Psoas muscle (tissue), 7 donors: ENCODE measurements at regions not wholly inside any gene's neighbourhood (a gene's known extent, or its start where the extent isn't known, plus 50 kb on each side); places are given as distances from the start of the nearest gene placed in this dataset.

Source experiments
- ATAC-seq, 4 donors: fragments of 200-7000 bp; cut with Tn5 transposase; one replicate each; pipeline ENCODE4 v1.9.1; 2020; ENCODE audit warnings: moderate library complexity in 3 of 4, mild to moderate bottlenecking in 2 of 4
- DNase-seq, 2 donors: peaks; one replicate each; pipeline ENCODE4 v3.0.0-alpha.2; 2020
- H3K27ac ChIP-seq: fragments of 200-600 bp; one replicate; pipeline ENCODE4 v1.8.0; 2022
- H3K27me3 ChIP-seq, 3 donors: fragments of 200-600 bp in 1 of 3; one replicate each; pipeline versions ENCODE4 v1.6.1 to v1.8.0; 2013 to 2022; ENCODE audit warnings: low read length in 2 of 3, mild to moderate bottlenecking in 2 of 3, moderate library complexity in 1 of 3; ENCODE audit not compliant: insufficient read depth in 3 of 3
- H3K36me3 ChIP-seq, 2 donors: fragments of 200-600 bp in 1 of 2; one replicate each; pipeline versions ENCODE4 v1.6.1 to v1.8.0; 2013 to 2022; ENCODE audit warnings: low read depth in 1 of 2, mild to moderate bottlenecking in 1 of 2, moderate library complexity in 1 of 2; ENCODE audit not compliant: insufficient read depth in 1 of 2
- H3K4me1 ChIP-seq: fragments of 200-600 bp; one replicate; pipeline ENCODE4 v1.8.0; 2022
- H3K4me3 ChIP-seq: fragments of 200-600 bp; one replicate; pipeline ENCODE4 v1.8.0; 2022; ENCODE audit warnings: mild to moderate bottlenecking
- H3K9me3 ChIP-seq: fragments of 200-600 bp; one replicate; pipeline ENCODE4 v1.8.0; 2022
- CTCF ChIP-seq: fragments of 200-600 bp; IDR thresholded peaks from one replicate; pipeline ENCODE4 v1.8.0; 2022; ENCODE audit warnings: antibody characterized with exemption
- WGBS, 3 donors: extraction: QIAGEN DNeasy Blood & Tissue Kit; methylation state at CpG; one replicate each; pipeline versions ENCODE4 v1.1.6 to v1.1.7; 2013; 5-methylcytosine and 5-hydroxymethylcytosine counted together
- intact Hi-C, 2 donors: fragments of 100-400 bp; cut with DNase I; formaldehyde crosslinking; loops; one replicate each; pipeline versions ENCODE4 v1.11.0 to v1.14.2; 2022
- donor health status: healthy with polysubstance abuse.
- donor health status: DM: no; HTN: no; CAD: no; lungs with moderate emphysema.
- donor health status: Bipolar disorder and iron deficiency.
- donor health status: healthy.
- donor health status: DM: yes; HTN: yes; CAD: no.
- donor health status: DM: no; HTN: no; CAD: no.
- donor health status: DM: yes; HTN: yes; CAD: no.

DNA sequence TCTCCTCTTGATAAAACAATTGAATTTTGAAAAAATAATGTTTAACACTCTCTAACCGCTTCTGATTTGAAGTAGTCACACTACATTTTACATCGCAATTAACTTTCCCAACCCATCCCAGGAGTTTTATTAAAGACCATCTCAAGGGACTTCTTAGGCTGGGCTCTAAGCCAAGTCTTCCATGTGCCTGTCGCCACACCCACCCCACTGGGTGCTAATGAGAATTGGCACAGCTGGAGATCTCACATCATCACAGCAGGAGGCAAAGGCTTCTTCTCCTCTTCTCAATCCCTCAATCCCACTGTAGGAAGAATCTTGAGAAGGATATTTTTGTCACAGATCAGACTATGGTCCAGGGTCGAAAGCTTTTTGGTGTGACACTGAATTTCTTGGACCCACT is 328.9 kb downstream of the NUF2 start:
- intact Hi-C loops: no loop called here
- Histone ChIP-seq H3K4me3 (no peak overlapping the region), H3K27me3 (no peaks in the 10 kb centered on the region), H3K9me3 (no peaks in the 10 kb centered on the region), H3K36me3 (no peaks in the 10 kb centered on the region), H3K4me1 (no peaks in the 10 kb centered on the region), H3K27ac (no peak overlapping the region)
- no peak for TF ChIP-seq CTCF
- ATAC-seq (no peak), DNase-seq (no peak)
- 43 to 64% (median 43%) methylated on average over 4 of the region's 4 CpGs for WGBS, 3 donors

- no peak overlapping the region for H3K4me3 ChIP-seq
- no peak for ATAC-seq
- H3K36me3 ChIP-seq: no peaks in the 10 kb centered on the region
- no peaks in the 10 kb centered on the region for H3K27me3 ChIP-seq
- H3K27ac ChIP-seq: no peak overlapping the region
- no peak for TF ChIP-seq CTCF
- DNase-seq: no peak
- intact Hi-C loops: no loop called here
- no peaks in the 10 kb centered on the region for H3K4me1 ChIP-seq
- H3K9me3 ChIP-seq: no peaks in the 10 kb centered on the region
Observed at GRCh38 chr1:163652441-163652840, 330.7 kb downstream of the NUF2 start.

DNA sequence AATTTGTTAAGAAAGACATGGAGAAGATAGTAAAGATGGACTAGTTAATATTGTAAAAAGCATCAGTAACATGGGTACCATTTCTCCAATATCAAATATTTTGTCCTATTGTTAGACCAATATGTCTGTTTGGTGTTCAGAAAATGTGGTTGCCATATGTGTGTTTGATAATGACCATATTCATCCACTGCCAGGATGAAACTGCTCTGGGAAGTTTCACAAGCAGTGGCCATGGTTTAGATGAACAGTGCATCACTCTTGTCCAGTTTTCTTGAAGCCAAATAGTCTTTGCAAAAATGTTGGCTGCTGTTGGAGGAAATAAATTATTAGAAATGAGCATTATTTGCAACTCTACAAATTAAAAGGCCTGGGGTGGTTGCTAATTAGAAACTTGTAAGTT is 333.8 kb downstream of the NUF2 start:
- intact Hi-C loops: no loop called here
- Histone ChIP-seq H3K9me3 (no peaks in the 10 kb centered on the region), H3K27me3 (no peaks in the 10 kb centered on the region), H3K27ac (no peak overlapping the region), H3K4me3 (no peak overlapping the region), H3K4me1 (no peaks in the 10 kb centered on the region), H3K36me3 (no peaks in the 10 kb centered on the region)
- no peak for ATAC-seq
- no peak for TF ChIP-seq CTCF
- no peak for DNase-seq

- TF ChIP-seq CTCF: no peak
- Histone ChIP-seq H3K36me3 (no peaks in the 10 kb centered on the region), H3K27ac (no peak overlapping the region), H3K4me3 (no peak overlapping the region), H3K27me3 (no peaks in the 10 kb centered on the region), H3K9me3 (no peaks in the 10 kb centered on the region), H3K4me1 (no peaks in the 10 kb centered on the region)
- no peak for DNase-seq
- WGBS, 3 donors: 46 to 70% (median 61%) methylated on average over 4 of the region's 4 CpGs
- ATAC-seq: no peak
- intact Hi-C loops: no loop called here
Observed at GRCh38 chr1:163656095-163656759, 334.5 kb downstream of the NUF2 start.

DNA sequence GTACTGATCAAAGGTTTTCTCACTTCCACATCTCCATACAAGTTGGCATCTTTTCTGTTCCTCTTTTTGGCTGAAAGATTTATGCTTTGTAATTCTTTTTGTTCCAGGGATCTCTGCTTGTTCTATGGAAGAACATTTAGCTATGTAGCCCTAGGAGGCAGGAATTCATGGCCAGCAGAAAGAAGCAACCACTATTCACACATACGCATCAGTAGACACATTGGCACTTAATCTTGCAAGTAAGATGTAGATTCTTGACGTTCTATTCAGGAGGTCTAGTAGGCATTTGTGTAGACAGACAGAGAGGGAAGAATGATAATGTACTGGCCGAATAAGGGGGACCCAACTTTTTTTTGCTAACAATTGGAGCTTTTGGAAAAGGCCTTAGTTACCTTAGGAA is 336.0 kb downstream of the NUF2 start:
- H3K36me3 ChIP-seq: no peaks in the 10 kb centered on the region
- H3K27me3 ChIP-seq: no peaks in the 10 kb centered on the region
- no peak for TF ChIP-seq CTCF
- no peaks in the 10 kb centered on the region for H3K4me1 ChIP-seq
- 53 to 84% (median 83%) methylated on average over 3 of the region's 3 CpGs for WGBS, 3 donors
- no peak for DNase-seq
- no peak overlapping the region for H3K4me3 ChIP-seq
- ATAC-seq: no peak
- H3K9me3 ChIP-seq: no peaks in the 10 kb centered on the region
- H3K27ac ChIP-seq: no peak overlapping the region
- intact Hi-C loops: no loop called here
